ENCODE measurements at regions not wholly inside any gene's neighbourhood (a gene's known extent, or its start where the extent isn't known, plus 50 kb on each side); places are given as distances from the start of the nearest gene placed in this dataset.

- Mint-ChIP-seq H3K27ac (no peak overlapping the region), H3K36me3 (no peaks in the 10 kb centered on the region), H3K27me3 (no peaks in the 10 kb centered on the region), H3K4me1 (no peaks in the 10 kb centered on the region), H3K4me3 (no peak overlapping the region), H3K9me3 (peaks cover 0 to 31% (median 2%) of the 10 kb centered on the region in 7 donors)
- no peaks in the 10 kb centered on the region for H3K36me3 ChIP-seq (ENCODE audit: control insufficient read depth, insufficient read depth, low read length)
- no peak overlapping the region for H3K4me3 ChIP-seq (ENCODE audit: low read depth, low read length)
- ATAC-seq (ENCODE audit: low read depth in 2 of 2) (no peak), DNase-seq (no peak)
- H3K4me1 ChIP-seq (ENCODE audit: control insufficient read depth, insufficient read depth, low read length, poor library complexity, severe bottlenecking), result no peaks in the 10 kb centered on the region
- no peaks in the 10 kb centered on the region for H3K27me3 ChIP-seq (ENCODE audit: control insufficient read depth, insufficient read depth, low read length)
- H3K9me3 ChIP-seq (ENCODE audit: control insufficient read depth in 2 of 2, low read length in 2 of 2), result peaks cover 0 to 3% of the 10 kb centered on the region in 2 experiments
- no peak overlapping the region for H3K27ac ChIP-seq (ENCODE audit: insufficient read depth, low read length, poor library complexity, severe bottlenecking)
Observed at GRCh38 chr9:80615964-80616363, 1044.2 kb downstream of the TLE4 start.

DNA sequence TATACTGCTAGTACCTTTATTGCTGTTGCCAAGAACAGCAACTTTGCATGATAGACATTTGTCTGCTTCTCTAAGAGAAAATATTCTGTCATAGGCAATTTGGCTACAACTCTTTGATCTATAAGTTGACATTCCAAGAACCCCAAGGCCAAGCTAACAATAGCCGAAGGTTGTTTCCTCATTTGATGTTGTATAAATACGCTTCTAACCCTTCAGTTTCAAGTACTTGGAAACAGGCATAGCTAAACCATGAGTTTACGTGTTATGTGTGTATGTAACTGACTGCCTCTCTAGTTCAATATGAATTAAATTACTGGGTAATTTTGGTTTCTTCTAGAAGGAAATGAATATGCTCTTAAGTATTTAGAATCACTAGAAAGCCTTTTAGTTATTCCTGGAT, 1034.0 kb downstream of the TLE4 start:
- H3K4me1 ChIP-seq (ENCODE audit: control insufficient read depth, insufficient read depth, low read length, poor library complexity, severe bottlenecking), result no peaks in the 10 kb centered on the region
- H3K36me3 Mint-ChIP-seq, result no peaks in the 10 kb centered on the region
- H3K4me3 ChIP-seq (ENCODE audit: low read depth, low read length), result no peak overlapping the region
- peaks cover 0 to 4% (median 0%) of the 10 kb centered on the region in 7 donors for H3K9me3 Mint-ChIP-seq
- no peaks in the 10 kb centered on the region for H3K4me1 Mint-ChIP-seq
- H3K27ac Mint-ChIP-seq, result no peak overlapping the region
- no peak overlapping the region for H3K27ac ChIP-seq (ENCODE audit: insufficient read depth, low read length, poor library complexity, severe bottlenecking)
- H3K27me3 ChIP-seq (ENCODE audit: control insufficient read depth, insufficient read depth, low read length), result no peaks in the 10 kb centered on the region
- H3K9me3 ChIP-seq (ENCODE audit: control insufficient read depth in 2 of 2, low read length in 2 of 2), result no peaks in the 10 kb centered on the region
- H3K27me3 Mint-ChIP-seq, result no peaks in the 10 kb centered on the region
- ATAC-seq (ENCODE audit: low read depth in 2 of 2) (no peak), DNase-seq (no peak)
- no peaks in the 10 kb centered on the region for H3K36me3 ChIP-seq (ENCODE audit: control insufficient read depth, insufficient read depth, low read length)
- no peak overlapping the region for H3K4me3 Mint-ChIP-seq

GRCh38 chr9:80605129-80605528, 1033.4 kb downstream of the TLE4 start:
- no peak overlapping the region for H3K4me3 ChIP-seq (ENCODE audit: low read depth, low read length)
- Mint-ChIP-seq H3K27me3 (no peaks in the 10 kb centered on the region), H3K4me1 (no peaks in the 10 kb centered on the region), H3K27ac (no peak overlapping the region), H3K4me3 (no peak overlapping the region), H3K9me3 (peaks cover 0 to 4% (median 3%) of the 10 kb centered on the region in 7 donors), H3K36me3 (no peaks in the 10 kb centered on the region)
- H3K9me3 ChIP-seq (ENCODE audit: control insufficient read depth in 2 of 2, low read length in 2 of 2), result no peaks in the 10 kb centered on the region
- ATAC-seq (ENCODE audit: low read depth in 2 of 2) (no peak), DNase-seq (no peak)
- no peak overlapping the region for H3K27ac ChIP-seq (ENCODE audit: insufficient read depth, low read length, poor library complexity, severe bottlenecking)
- no peaks in the 10 kb centered on the region for H3K27me3 ChIP-seq (ENCODE audit: control insufficient read depth, insufficient read depth, low read length)
- no peaks in the 10 kb centered on the region for H3K4me1 ChIP-seq (ENCODE audit: control insufficient read depth, insufficient read depth, low read length, poor library complexity, severe bottlenecking)
- no peaks in the 10 kb centered on the region for H3K36me3 ChIP-seq (ENCODE audit: control insufficient read depth, insufficient read depth, low read length)

DNA sequence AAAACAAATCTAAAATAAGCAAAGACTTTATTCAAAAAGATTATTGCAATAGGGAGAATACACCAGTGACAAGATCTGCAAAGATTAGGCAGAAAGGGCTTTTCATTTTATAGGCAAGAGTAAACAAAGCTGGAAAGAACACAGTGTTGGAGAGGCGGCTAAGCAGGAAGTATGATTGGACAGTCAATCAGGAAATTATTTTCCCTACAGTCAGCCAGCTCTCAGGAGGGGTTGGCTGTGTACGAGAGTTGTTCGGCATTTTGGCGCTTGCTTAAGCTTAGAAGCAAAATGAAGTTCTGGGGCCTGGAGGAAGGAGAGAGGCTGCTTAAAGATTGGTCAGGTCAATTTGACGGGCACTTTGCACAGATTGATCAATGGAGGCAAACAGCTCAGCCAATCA, 1030.5 kb downstream of the TLE4 start:
- no peak overlapping the region for H3K4me3 Mint-ChIP-seq
- DNase-seq (no peak), ATAC-seq (ENCODE audit: low read depth in 2 of 2) (no peak)
- H3K9me3 ChIP-seq (ENCODE audit: control insufficient read depth in 2 of 2, low read length in 2 of 2), result peaks cover 0 to 4% of the 10 kb centered on the region in 2 experiments
- peaks cover 0 to 12% (median 2%) of the 10 kb centered on the region in 7 donors for H3K9me3 Mint-ChIP-seq
- no peak overlapping the region for H3K27ac ChIP-seq (ENCODE audit: insufficient read depth, low read length, poor library complexity, severe bottlenecking)
- no peaks in the 10 kb centered on the region for H3K36me3 ChIP-seq (ENCODE audit: control insufficient read depth, insufficient read depth, low read length)
- no peaks in the 10 kb centered on the region for H3K27me3 ChIP-seq (ENCODE audit: control insufficient read depth, insufficient read depth, low read length)
- H3K27ac Mint-ChIP-seq, result no peak overlapping the region
- no peaks in the 10 kb centered on the region for H3K4me1 Mint-ChIP-seq
- H3K4me1 ChIP-seq (ENCODE audit: control insufficient read depth, insufficient read depth, low read length, poor library complexity, severe bottlenecking), result no peaks in the 10 kb centered on the region
- H3K27me3 Mint-ChIP-seq, result no peaks in the 10 kb centered on the region
- no peak overlapping the region for H3K4me3 ChIP-seq (ENCODE audit: low read depth, low read length)
- no peaks in the 10 kb centered on the region for H3K36me3 Mint-ChIP-seq

GRCh38 chr9:80596579-80596978, 1024.8 kb downstream of the TLE4 start:
- Histone ChIP-seq H3K27me3 (ENCODE audit: control insufficient read depth, insufficient read depth, low read length) (no peaks in the 10 kb centered on the region), H3K27ac (ENCODE audit: insufficient read depth, low read length, poor library complexity, severe bottlenecking) (no peak overlapping the region), H3K4me3 (ENCODE audit: low read depth, low read length) (no peak overlapping the region), H3K9me3 (ENCODE audit: control insufficient read depth in 2 of 2, low read length in 2 of 2) (peaks cover 1 to 13% of the 10 kb centered on the region in 2 experiments), H3K36me3 (ENCODE audit: control insufficient read depth, insufficient read depth, low read length) (no peaks in the 10 kb centered on the region), H3K4me1 (ENCODE audit: control insufficient read depth, insufficient read depth, low read length, poor library complexity, severe bottlenecking) (no peaks in the 10 kb centered on the region)
- H3K4me3 Mint-ChIP-seq, result no peak overlapping the region
- no peaks in the 10 kb centered on the region for H3K36me3 Mint-ChIP-seq
- H3K4me1 Mint-ChIP-seq, result no peaks in the 10 kb centered on the region
- no peak for DNase-seq
- H3K27ac Mint-ChIP-seq, result no peak overlapping the region
- ATAC-seq (ENCODE audit: low read depth in 2 of 2), result no peak
- peaks cover 0 to 21% (median 6%) of the 10 kb centered on the region in 7 donors for H3K9me3 Mint-ChIP-seq
- no peaks in the 10 kb centered on the region for H3K27me3 Mint-ChIP-seq

DNA sequence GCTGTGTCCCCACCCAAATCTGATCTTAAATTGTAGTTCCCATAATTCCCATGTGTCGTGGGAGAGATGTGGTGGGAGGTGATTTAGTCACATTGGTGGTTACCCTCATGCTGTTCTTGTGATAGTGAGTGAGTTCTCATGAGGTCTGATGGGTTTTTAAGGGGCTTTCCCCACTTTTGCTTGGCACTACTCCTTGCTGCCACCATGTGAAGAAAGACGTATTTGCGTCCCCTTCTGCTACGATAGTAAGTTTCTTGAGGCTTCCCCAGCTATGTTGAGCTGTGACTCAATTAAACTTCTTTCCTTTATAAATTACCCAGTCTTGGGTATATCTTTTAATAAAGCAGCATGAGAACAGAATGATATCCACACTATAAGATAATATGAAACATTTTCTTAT, 1023.4 kb downstream of the TLE4 start:
- Histone ChIP-seq H3K4me1 (ENCODE audit: control insufficient read depth, insufficient read depth, low read length, poor library complexity, severe bottlenecking) (no peaks in the 10 kb centered on the region), H3K27ac (ENCODE audit: insufficient read depth, low read length, poor library complexity, severe bottlenecking) (no peak overlapping the region), H3K9me3 (ENCODE audit: control insufficient read depth in 2 of 2, low read length in 2 of 2) (peaks cover 1 to 13% of the 10 kb centered on the region in 2 experiments), H3K4me3 (ENCODE audit: low read depth, low read length) (no peak overlapping the region), H3K36me3 (ENCODE audit: control insufficient read depth, insufficient read depth, low read length) (no peaks in the 10 kb centered on the region), H3K27me3 (ENCODE audit: control insufficient read depth, insufficient read depth, low read length) (no peaks in the 10 kb centered on the region)
- no peak for DNase-seq
- Mint-ChIP-seq H3K9me3 (peaks cover 0 to 21% (median 6%) of the 10 kb centered on the region in 7 donors), H3K27ac (no peak overlapping the region), H3K27me3 (no peaks in the 10 kb centered on the region), H3K36me3 (no peaks in the 10 kb centered on the region), H3K4me3 (no peak overlapping the region), H3K4me1 (no peaks in the 10 kb centered on the region)
- ATAC-seq (ENCODE audit: low read depth in 2 of 2), result no peak

DNA sequence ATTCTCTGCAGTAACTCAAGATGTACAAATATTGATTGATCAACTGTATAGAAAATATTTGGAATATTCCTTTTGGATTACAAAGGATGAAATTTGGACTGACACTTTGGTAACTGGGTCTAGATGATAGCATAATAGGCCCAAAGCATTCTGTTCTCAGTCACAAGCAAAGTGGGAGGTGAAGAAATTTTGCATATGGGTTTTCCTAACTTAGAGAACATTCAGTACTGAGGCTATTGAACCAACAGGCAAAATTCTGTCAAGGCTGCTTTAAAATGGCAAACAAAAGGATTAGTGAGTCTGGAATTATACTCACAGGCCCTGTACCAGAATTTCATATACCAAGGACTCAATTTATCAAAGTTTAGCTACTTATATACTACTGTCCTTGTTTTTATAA, 1020.6 kb downstream of the TLE4 start:
- Mint-ChIP-seq H3K4me1 (no peaks in the 10 kb centered on the region), H3K27me3 (no peaks in the 10 kb centered on the region), H3K27ac (no peak overlapping the region), H3K4me3 (no peak overlapping the region), H3K9me3 (peaks cover 0 to 8% (median 5%) of the 10 kb centered on the region in 7 donors), H3K36me3 (no peaks in the 10 kb centered on the region)
- Histone ChIP-seq H3K4me1 (ENCODE audit: control insufficient read depth, insufficient read depth, low read length, poor library complexity, severe bottlenecking) (no peaks in the 10 kb centered on the region), H3K9me3 (ENCODE audit: control insufficient read depth in 2 of 2, low read length in 2 of 2) (peaks cover 1 to 9% of the 10 kb centered on the region in 2 experiments), H3K27me3 (ENCODE audit: control insufficient read depth, insufficient read depth, low read length) (no peaks in the 10 kb centered on the region), H3K27ac (ENCODE audit: insufficient read depth, low read length, poor library complexity, severe bottlenecking) (no peak overlapping the region), H3K36me3 (ENCODE audit: control insufficient read depth, insufficient read depth, low read length) (no peaks in the 10 kb centered on the region), H3K4me3 (ENCODE audit: low read depth, low read length) (no peak overlapping the region)
- DNase-seq, result no peak
- no peak for ATAC-seq (ENCODE audit: low read depth in 2 of 2)

DNA sequence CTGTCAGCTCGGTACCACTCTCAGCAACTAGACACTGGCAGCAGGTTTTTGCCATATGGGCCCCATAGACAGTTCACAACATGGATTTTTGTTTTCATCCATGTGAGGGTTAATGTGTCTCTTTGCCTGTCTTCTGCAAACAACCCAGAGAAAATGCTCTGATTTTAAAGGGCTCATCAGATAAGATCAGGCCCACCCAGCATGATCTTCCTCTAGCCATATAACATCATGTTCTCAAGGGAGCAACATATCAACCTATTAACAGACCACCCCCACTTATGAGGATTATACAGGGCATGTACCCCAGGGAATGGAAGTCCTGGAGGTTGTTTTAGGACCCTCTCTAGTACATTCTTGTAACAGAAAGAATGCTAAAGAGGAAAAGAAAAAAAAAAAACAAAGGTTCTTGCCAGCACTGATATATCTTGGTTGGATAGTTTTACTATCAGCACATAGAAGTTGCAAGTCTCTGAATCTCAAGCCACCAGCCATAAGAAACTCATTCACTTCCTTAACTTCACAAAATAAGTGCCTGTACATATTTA, 1015.1 kb downstream of the TLE4 start:
- ATAC-seq (ENCODE audit: low read depth in 2 of 2) (no peak), DNase-seq (no peak)
- Mint-ChIP-seq H3K4me3 (no peak overlapping the region), H3K9me3 (peaks cover 1 to 15% (median 2%) of the 10 kb centered on the region in 7 donors), H3K27ac (no peak overlapping the region), H3K4me1 (no peaks in the 10 kb centered on the region), H3K27me3 (no peaks in the 10 kb centered on the region), H3K36me3 (no peaks in the 10 kb centered on the region)
- H3K36me3 ChIP-seq (ENCODE audit: control insufficient read depth, insufficient read depth, low read length), result no peaks in the 10 kb centered on the region
- no peak overlapping the region for H3K27ac ChIP-seq (ENCODE audit: insufficient read depth, low read length, poor library complexity, severe bottlenecking)
- H3K27me3 ChIP-seq (ENCODE audit: control insufficient read depth, insufficient read depth, low read length), result no peaks in the 10 kb centered on the region
- H3K9me3 ChIP-seq (ENCODE audit: control insufficient read depth in 2 of 2, low read length in 2 of 2), result no peaks in the 10 kb centered on the region
- no peak overlapping the region for H3K4me3 ChIP-seq (ENCODE audit: low read depth, low read length)
- no peaks in the 10 kb centered on the region for H3K4me1 ChIP-seq (ENCODE audit: control insufficient read depth, insufficient read depth, low read length, poor library complexity, severe bottlenecking)

Data from CD4-positive, CD25-positive, alpha-beta regulatory T cell (primary cell).